ENCODE measurements at regions not wholly inside any gene's neighbourhood (a gene's known extent, or its start where the extent isn't known, plus 50 kb on each side); places are given as distances from the start of the nearest gene placed in this dataset.

DNA sequence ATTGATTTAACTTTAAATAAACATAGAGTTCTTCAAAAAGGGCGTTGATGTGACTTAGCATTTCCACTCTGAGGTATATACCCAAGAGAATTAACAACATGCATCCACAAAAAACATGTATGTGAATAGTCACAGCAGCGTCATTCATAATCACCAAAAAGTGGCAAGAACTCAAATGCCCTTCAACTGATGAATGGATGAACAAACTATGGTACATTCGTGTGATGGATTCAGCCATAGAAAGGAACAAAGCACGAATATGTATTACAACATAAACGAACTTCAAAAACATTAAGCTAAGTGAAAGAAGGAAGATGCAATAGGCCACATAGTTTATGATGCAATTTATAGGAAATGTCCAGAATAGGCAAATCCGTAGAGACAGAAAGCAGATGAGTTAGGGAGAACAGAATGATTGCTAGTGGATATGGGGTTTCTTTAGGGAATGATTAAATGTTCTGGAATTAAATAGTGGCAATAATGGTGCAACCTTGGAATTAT, 72.3 kb upstream of the UQCRFS1 start:
- DNase-seq (ENCODE audit: low read depth in 1 of 2, low spot score in 2 of 2) (no peak), FAIRE-seq (no peak)
- H2BK120ac ChIP-seq (replicated peaks; ENCODE audit: low read depth, low read length): no peak overlapping the region
- no peaks in the 10 kb centered on the region for H3K9me3 ChIP-seq (ENCODE audit: insufficient read depth in 2 of 2, low read depth in 1 of 2, low read length in 1 of 2)
- peaks cover 0 to 2% (median 0%) of the 10 kb centered on the region in 4 experiments; a peak in 3 of 7 replicates for H3K4me1 ChIP-seq (replicated peaks in 1 of 4; ENCODE audit: control insufficient read depth in 3 of 4, insufficient read depth in 4 of 4, low read length in 3 of 4)
- H3K4me2 ChIP-seq (ENCODE audit: insufficient read depth in 1 of 2, low read depth in 2 of 2, low read length in 2 of 2): no peak overlapping the region
- H3K56ac ChIP-seq (replicated peaks; ENCODE audit: insufficient read length, low read depth, low read length): no peak overlapping the region
- TF ChIP-seq GABPA (IDR thresholded peaks at IDR 0.05; ENCODE audit: borderline replicate concordance, insufficient read depth, low read length) (no peak), PHF8 (conservative IDR thresholded peaks at IDR 0.05; ENCODE audit: low read depth, low read length) (no peak), KDM4A (IDR thresholded peaks at IDR 0.05; ENCODE audit: low read depth, low read length, severe bottlenecking) (no peak), KDM1A (IDR thresholded peaks at IDR 0.05; ENCODE audit: borderline replicate concordance, low read length) (no peak), EP300 (IDR thresholded peaks at IDR 0.05; ENCODE audit: borderline replicate concordance in 1 of 2, low read depth in 2 of 2, low read length in 2 of 2) (no peak)
- TF ChIP-seq, protein P1, sequence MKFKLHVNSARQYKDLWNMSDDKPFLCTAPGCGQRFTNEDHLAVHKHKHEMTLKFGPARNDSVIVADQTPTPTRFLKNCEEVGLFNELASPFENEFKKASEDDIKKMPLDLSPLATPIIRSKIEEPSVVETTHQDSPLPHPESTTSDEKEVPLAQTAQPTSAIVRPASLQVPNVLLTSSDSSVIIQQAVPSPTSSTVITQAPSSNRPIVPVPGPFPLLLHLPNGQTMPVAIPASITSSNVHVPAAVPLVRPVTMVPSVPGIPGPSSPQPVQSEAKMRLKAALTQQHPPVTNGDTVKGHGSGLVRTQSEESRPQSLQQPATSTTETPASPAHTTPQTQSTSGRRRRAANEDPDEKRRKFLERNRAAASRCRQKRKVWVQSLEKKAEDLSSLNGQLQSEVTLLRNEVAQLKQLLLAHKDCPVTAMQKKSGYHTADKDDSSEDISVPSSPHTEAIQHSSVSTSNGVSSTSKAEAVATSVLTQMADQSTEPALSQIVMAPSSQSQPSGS (IDR thresholded peaks at IDR 0.05; ENCODE audit: low read length): no peak
- H2BK5ac ChIP-seq (ENCODE audit: low read depth, low read length): no peak overlapping the region
- no peaks in the 10 kb centered on the region for H3K79me1 ChIP-seq (ENCODE audit: low read depth, low read length)
- H3K27me3 ChIP-seq (replicated peaks in 1 of 4; ENCODE audit: control insufficient read depth in 3 of 4, extremely low read depth in 1 of 4, insufficient read depth in 3 of 4, low read length in 3 of 4): no peaks in the 10 kb centered on the region; a peak in 1 of 7 replicates
- H3K4ac ChIP-seq (replicated peaks; ENCODE audit: insufficient read length, low read depth, low read length): no peak overlapping the region
- no peak overlapping the region for H2AK5ac ChIP-seq (ENCODE audit: low read depth, low read length)
- no peak overlapping the region for H2BK12ac ChIP-seq (ENCODE audit: low read depth, low read length)
- no peaks in the 10 kb centered on the region for H3K23me2 ChIP-seq (ENCODE audit: low read depth, low read length)
- POLR2A ChIA-PET (ENCODE audit: partially characterized antibody): no interaction called here
- no peak overlapping the region for H2AFZ ChIP-seq (ENCODE audit: low read length)
- H3K9ac ChIP-seq (replicated peaks in 1 of 4; ENCODE audit: extremely low read depth in 1 of 4, low read depth in 3 of 4, low read length in 3 of 4): no peak overlapping the region
- no peak overlapping the region for H3K27ac ChIP-seq (ENCODE audit: low read depth, low read length)
- no peak overlapping the region for H4K5ac ChIP-seq (ENCODE audit: insufficient read length, low read depth, low read length)
- no peak overlapping the region for H3K18ac ChIP-seq (ENCODE audit: extremely low read depth, low read length)
- no peak overlapping the region for H3K4me3 ChIP-seq (ENCODE audit: extremely low read depth in 1 of 4, insufficient read depth in 2 of 4, low read depth in 3 of 4, low read length in 4 of 4)
- 85% methylated on average over 6 of the region's 6 CpGs; no CpG with 5 or more reads in 1 of the 2 experiments for WGBS, 2 experiments (ENCODE audit: extremely low coverage in 1 of 2, insufficient coverage in 1 of 2, insufficient read length in 1 of 2, insufficient replicate concordance in 2 of 2, low coverage in 1 of 2, low lambda C conversion rate in 2 of 2, missing lambda C conversion rate in 1 of 2)
- no peaks in the 10 kb centered on the region for H3K79me2 ChIP-seq (ENCODE audit: control insufficient read depth in 1 of 2, insufficient read depth in 2 of 2, low read length in 2 of 2)
- H4K20me1 ChIP-seq (replicated peaks in 1 of 2; ENCODE audit: control insufficient read depth in 1 of 2, insufficient read depth in 2 of 2, low read length in 2 of 2): no peaks in the 10 kb centered on the region
- CTCF ChIA-PET (ENCODE audit: partially characterized antibody): interaction anchor here (0.6 to 1.3 kb wide), 11 partner anchors 11 to 304 kb away, joined by 3 to 6 read pairs (median 3); no protein-coding TSS in a partner anchor
- H4K91ac ChIP-seq (replicated peaks; ENCODE audit: insufficient read length, low read length): no peak overlapping the region
- no peak overlapping the region for H3K23ac ChIP-seq (ENCODE audit: insufficient read length)
- no peak overlapping the region for H2BK15ac ChIP-seq (ENCODE audit: low read length)
- H3K36me3 ChIP-seq (ENCODE audit: control insufficient read depth in 2 of 4, insufficient read depth in 4 of 4, low read length in 3 of 4): no peaks in the 10 kb centered on the region
- H3K14ac ChIP-seq (ENCODE audit: insufficient read length): no peak overlapping the region
- no peak overlapping the region for H2BK20ac ChIP-seq (ENCODE audit: low read length)
- H4K8ac ChIP-seq (ENCODE audit: extremely low read depth, insufficient read depth, low read length): no peak overlapping the region
